HepG2 (cell line): ENCODE measurements at regions not wholly inside any gene's neighbourhood (a gene's known extent, or its start where the extent isn't known, plus 50 kb on each side); places are given as distances from the start of the nearest gene placed in this dataset.

Experiments used
- BCL3 ChIP-seq: sonication (generic); formaldehyde crosslinking; IDR thresholded peaks from 2 replicates; pipeline ENCODE4 v1.5.1; 2020; ENCODE audit warnings: mild to moderate bottlenecking, missing genetic modification reagents, moderate library complexity
- ETV5 ChIP-seq: IDR thresholded peaks from 2 replicates; pipeline ENCODE4 v1.6.1; 2018; ENCODE audit warnings: missing biosample characterization, missing genetic modification reagents, inconsistent platforms, borderline replicate concordance
- GABPB1 ChIP-seq: IDR thresholded peaks from 2 replicates; pipeline ENCODE4 v1.6.1; 2016; ENCODE audit warnings: mild to moderate bottlenecking, missing genetic modification reagents, moderate library complexity, missing compliant biosample characterization
- HNF4A ChIP-seq: sonication (generic); formaldehyde crosslinking; IDR thresholded peaks from 2 replicates; pipeline ENCODE4 v1.4.0; 2020; ENCODE audit warnings: missing genetic modification reagents
- KDM6A ChIP-seq: IDR thresholded peaks from 2 replicates; pipeline ENCODE4 v1.6.1; 2016; ENCODE audit warnings: low read depth
- LCORL ChIP-seq, 2 experiments: fragments of 450-650 bp in 1 of 2; sonication (generic) in 1 of 2; formaldehyde crosslinking in 1 of 2; IDR thresholded peaks; 2 replicates each; pipeline versions ENCODE4 v1.5.0 to v1.6.1; 2017 to 2020; ENCODE audit warnings: antibody characterized with exemption in 1 of 2, missing genetic modification reagents in 1 of 2
- MED8 ChIP-seq: sonication (generic); formaldehyde crosslinking; IDR thresholded peaks from 2 replicates; pipeline ENCODE4 v1.8.1; 2023; ENCODE audit warnings: mild to moderate bottlenecking, missing genetic modification reagents; ENCODE audit not compliant: insufficient replicate concordance
- NFYB ChIP-seq: sonication (generic); formaldehyde crosslinking; IDR thresholded peaks from 2 replicates; pipeline ENCODE4 v1.4.0; 2020; ENCODE audit warnings: missing genetic modification reagents
- POGZ ChIP-seq: sonication (generic); formaldehyde crosslinking; IDR thresholded peaks from 2 replicates; pipeline ENCODE4 v1.4.0; 2020; ENCODE audit warnings: mild to moderate bottlenecking, missing genetic modification reagents
- SOX5 ChIP-seq: IDR thresholded peaks from 2 replicates; pipeline ENCODE4 v1.6.1; 2016; ENCODE audit warnings: borderline replicate concordance
- SRSF1 ChIP-seq: fragments of 200-400 bp; formaldehyde crosslinking; optimal IDR thresholded peaks from 2 replicates; pipeline ENCODE3; 2017; ENCODE audit warnings: mild to moderate bottlenecking, low read depth, low read length, moderate library complexity
- STAT6 ChIP-seq: sonication (generic); formaldehyde crosslinking; IDR thresholded peaks from 2 replicates; pipeline ENCODE4 v1.4.0; 2020; ENCODE audit warnings: missing genetic modification reagents, mild to moderate bottlenecking, borderline replicate concordance
- SUZ12 ChIP-seq: fragments of 150-350 bp; IDR thresholded peaks from 2 replicates; pipeline ENCODE4 v1.6.1; 2014; ENCODE audit warnings: low read depth, low read length
- ZBTB7B ChIP-seq: sonication (generic); formaldehyde crosslinking; IDR thresholded peaks from 2 replicates; pipeline ENCODE4 v1.4.0; 2020; ENCODE audit warnings: missing genetic modification reagents
- ZNF205 ChIP-seq: IDR thresholded peaks from 2 replicates; pipeline ENCODE4 v1.6.1; 2018; ENCODE audit warnings: missing biosample characterization, missing genetic modification reagents
- ZNF260 ChIP-seq: sonication (generic); formaldehyde crosslinking; IDR thresholded peaks from 2 replicates; pipeline ENCODE4 v1.4.0; 2020; ENCODE audit warnings: missing genetic modification reagents, low read depth, mild to moderate bottlenecking, borderline replicate concordance
- ZNF34 ChIP-seq: sonication (generic); formaldehyde crosslinking; IDR thresholded peaks from 2 replicates; pipeline ENCODE4 v1.4.0; 2020; ENCODE audit warnings: mild to moderate bottlenecking, missing genetic modification reagents, borderline replicate concordance
- ZNF44 ChIP-seq: sonication (generic); formaldehyde crosslinking; IDR thresholded peaks from 2 replicates; pipeline ENCODE4 v1.5.1; 2020; ENCODE audit warnings: mild to moderate bottlenecking, missing genetic modification reagents
- ZNF562 ChIP-seq: sonication (generic); formaldehyde crosslinking; IDR thresholded peaks from 2 replicates; pipeline ENCODE4 v1.8.0; 2022; ENCODE audit warnings: missing genetic modification reagents, borderline replicate concordance
- ZNF609 ChIP-seq: sonication (generic); formaldehyde crosslinking; IDR thresholded peaks from 2 replicates; pipeline ENCODE4 v1.4.0; 2020; ENCODE audit warnings: mild to moderate bottlenecking, missing genetic modification reagents, borderline replicate concordance
- ZNF644 ChIP-seq: IDR thresholded peaks from 2 replicates; pipeline ENCODE4 v1.6.1; 2016; ENCODE audit warnings: low read depth
- ZNF766 ChIP-seq: sonication (generic); formaldehyde crosslinking; IDR thresholded peaks from 2 replicates; pipeline ENCODE4 v1.5.0; 2020; ENCODE audit warnings: missing genetic modification reagents, borderline replicate concordance
- ZNF775 ChIP-seq: sonication (generic); formaldehyde crosslinking; IDR thresholded peaks from 2 replicates; pipeline ENCODE4 v1.4.0; 2020; ENCODE audit warnings: missing genetic modification reagents, mild to moderate bottlenecking, moderate library complexity, borderline replicate concordance
- ZSCAN12 ChIP-seq: sonication (generic); formaldehyde crosslinking; IDR thresholded peaks from 2 replicates; pipeline ENCODE4 v1.9.0; 2021; ENCODE audit warnings: mild to moderate bottlenecking, missing genetic modification reagents

GRCh38 chr13:33957497-33957905 is 139.6 kb downstream of the RFC3 start (continued):
- 0 out of 2 replicates have a peak, but pooled peaks have one; percentile 70 for TF ChIP-seq STAT6 (CRISPR knock-in tag)
- TF ChIP-seq NFYB (CRISPR knock-in tag), result peak; percentile 68
- no peak for TF ChIP-seq ZNF44
- TF ChIP-seq SUZ12, result no peak
- TF ChIP-seq ETV5 (CRISPR knock-in tag), result peak; percentile 98
- peak; percentile 52; the same call in 1 of the 2 replicates for TF ChIP-seq ZBTB7B (CRISPR knock-in tag)
- TF ChIP-seq SOX5 (CRISPR knock-in tag), result peak; percentile 63; the same call in 1 of the 2 replicates
- peak; percentile 98 for TF ChIP-seq POGZ (CRISPR knock-in tag)
- peak; percentile 95 for TF ChIP-seq ZNF644 (CRISPR knock-in tag)
- no peak for TF ChIP-seq ZNF260 (CRISPR knock-in tag)
- TF ChIP-seq BCL3 (CRISPR knock-in tag), result no peak
- TF ChIP-seq MED8, result peak; percentile 37
- TF ChIP-seq ZNF766 (CRISPR knock-in tag), result no peak
- TF ChIP-seq SRSF1, result no peak
- no peak for TF ChIP-seq ZNF775 (CRISPR knock-in tag)
- TF ChIP-seq ZNF205 (CRISPR knock-in tag), result 0 out of 2 replicates have a peak, but pooled peaks have one; percentile 18
- TF ChIP-seq GABPB1 (CRISPR knock-in tag), result peak; percentile 43; the same call in 1 of the 2 replicates
- TF ChIP-seq ZNF609 (CRISPR knock-in tag), result peak; percentile 64; the same call in 1 of the 2 replicates
- peak; percentile 81 for TF ChIP-seq KDM6A (CRISPR knock-in tag)
- no peak for TF ChIP-seq ZNF34
- peak; percentile 93 for TF ChIP-seq HNF4A (CRISPR knock-in tag)
- TF ChIP-seq ZSCAN12 (CRISPR knock-in tag), result no peak
- no peak for TF ChIP-seq ZNF562 (CRISPR knock-in tag)
- TF ChIP-seq LCORL (IDR thresholded peaks at IDR 0.05), result no peak
- peak; percentile 73; the same call in 1 of the 2 replicates for TF ChIP-seq LCORL (CRISPR knock-in tag; IDR thresholded peaks at IDR 0.05)
